ENCODE measurements at regions not wholly inside any gene's neighbourhood (a gene's known extent, or its start where the extent isn't known, plus 50 kb on each side); places are given as distances from the start of the nearest gene placed in this dataset.

GRCh38 chr4:89590128-89590527, 246.8 kb downstream of the SNCA start:
- no peak for TF ChIP-seq POLR2AphosphoS5 (IDR thresholded peaks at IDR 0.05; ENCODE audit: low read depth, low read length)
- no peak for TF ChIP-seq POLR2A (IDR thresholded peaks at IDR 0.05; ENCODE audit: low read depth, low read length)
- TF ChIP-seq TAF1 (IDR thresholded peaks at IDR 0.05; ENCODE audit: borderline replicate concordance, low read depth, low read length), result no peak

All from GM12892 (cell line).